B cell (primary cell): ENCODE measurements at regions not wholly inside any gene's neighbourhood (a gene's known extent, or its start where the extent isn't known, plus 50 kb on each side); places are given as distances from the start of the nearest gene placed in this dataset.

Source experiments
- CTCF ChIP-seq: fragments of 200-600 bp; IDR thresholded peaks from one replicate; pipeline ENCODE4 v1.8.0; 2022; ENCODE audit warnings: antibody characterized with exemption, mild to moderate bottlenecking
- EZH2 ChIP-seq: IDR thresholded peaks from 2 replicates; pipeline ENCODE4 v1.6.1; 2012; ENCODE audit warnings: borderline replicate concordance, low read depth, mild to moderate bottlenecking, moderate library complexity, low read length; ENCODE audit not compliant: insufficient read depth, poor library complexity, severe bottlenecking

GRCh38 chr3:8273479-8273878 lies 228.1 kb upstream of the LMCD1 start:
- TF ChIP-seq CTCF (no peak), EZH2 (no peak)
